ENCODE measurements at regions not wholly inside any gene's neighbourhood (a gene's known extent, or its start where the extent isn't known, plus 50 kb on each side); places are given as distances from the start of the nearest gene placed in this dataset.

- Histone ChIP-seq H3K27ac (ENCODE audit: low read depth in 2 of 2, low read length in 1 of 2) (no peak overlapping the region), H3K9ac (no peak overlapping the region), H3K36me3 (replicated peaks in 1 of 2; ENCODE audit: control insufficient read depth in 1 of 2, insufficient read depth in 2 of 2, low read length in 1 of 2) (no peaks in the 10 kb centered on the region), H3K4me1 (ENCODE audit: control insufficient read depth in 1 of 2, insufficient read depth in 2 of 2, low read depth in 1 of 2, low read length in 1 of 2) (no peaks in the 10 kb centered on the region), H3K79me2 (ENCODE audit: insufficient read depth) (no peaks in the 10 kb centered on the region), H3K4me2 (no peak overlapping the region), H2AFZ (ENCODE audit: low read depth) (no peak overlapping the region), H3K9me2 (no peaks in the 10 kb centered on the region), H3K4me3 (ENCODE audit: low read depth in 2 of 2, low read length in 1 of 2) (no peak overlapping the region), H3K27me3 (ENCODE audit: insufficient read depth) (no peaks in the 10 kb centered on the region), H4K20me1 (ENCODE audit: insufficient read depth) (no peaks in the 10 kb centered on the region), H3K9me3 (no peaks in the 10 kb centered on the region), H3F3A (replicated peaks; ENCODE audit: insufficient read depth) (no peaks in the 10 kb centered on the region)
- CTCF ChIA-PET: interaction anchor here (0.8 kb wide), 1 partner anchor 329 kb away, joined by 3 read pairs; no protein-coding TSS in a partner anchor
- no peak for TF ChIP-seq IRF3 (IDR thresholded peaks at IDR 0.05; ENCODE audit: low read depth, low read length)
- TF ChIP-seq REST (IDR thresholded peaks at IDR 0.05; ENCODE audit: low read depth, low read length): no peak
- TF ChIP-seq, protein P1, sequence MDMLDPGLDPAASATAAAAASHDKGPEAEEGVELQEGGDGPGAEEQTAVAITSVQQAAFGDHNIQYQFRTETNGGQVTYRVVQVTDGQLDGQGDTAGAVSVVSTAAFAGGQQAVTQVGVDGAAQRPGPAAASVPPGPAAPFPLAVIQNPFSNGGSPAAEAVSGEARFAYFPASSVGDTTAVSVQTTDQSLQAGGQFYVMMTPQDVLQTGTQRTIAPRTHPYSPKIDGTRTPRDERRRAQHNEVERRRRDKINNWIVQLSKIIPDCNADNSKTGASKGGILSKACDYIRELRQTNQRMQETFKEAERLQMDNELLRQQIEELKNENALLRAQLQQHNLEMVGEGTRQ (IDR thresholded peaks at IDR 0.05; ENCODE audit: borderline replicate concordance, low read depth, low read length): no peak
- POLR2A ChIA-PET: no interaction called here
- WGBS (ENCODE audit: low lambda C conversion rate): 43% methylated on average over 6 of the region's 6 CpGs
- DNase-seq: no peak
Measured at GRCh38 chr6:150486048-150486447, 113.6 kb upstream of the PLEKHG1 start.

GRCh38 chr6:150490586-150490985 lies 109.1 kb upstream of the PLEKHG1 start:
- H4K20me1 ChIP-seq (ENCODE audit: insufficient read depth): no peaks in the 10 kb centered on the region
- H2AFZ ChIP-seq (ENCODE audit: low read depth): no peak overlapping the region
- H3K4me3 ChIP-seq (ENCODE audit: low read depth in 2 of 2, low read length in 1 of 2): no peak overlapping the region
- H3K9me3 ChIP-seq: no peaks in the 10 kb centered on the region
- ChIA-PET POLR2A (no interaction called here), CTCF (no interaction called here)
- TF ChIP-seq RFX5 (IDR thresholded peaks at IDR 0.05; ENCODE audit: low read length) (no peak), MAX (IDR thresholded peaks at IDR 0.05; ENCODE audit: low read depth) (no peak), RXRA (IDR thresholded peaks at IDR 0.05; ENCODE audit: borderline replicate concordance, low read depth) (no peak), YY1 (IDR thresholded peaks at IDR 0.05; ENCODE audit: low read depth) (no peak), IRF3 (IDR thresholded peaks at IDR 0.05; ENCODE audit: low read depth, low read length) (no peak), POLR2AphosphoS5 (IDR thresholded peaks at IDR 0.05; ENCODE audit: low read depth, low read length) (no peak), FOXM1 (IDR thresholded peaks at IDR 0.05; ENCODE audit: low read depth) (no peak), TAF1 (IDR thresholded peaks at IDR 0.05; ENCODE audit: borderline replicate concordance, low read depth, low read length) (no peak)
- TF ChIP-seq, protein P2, sequence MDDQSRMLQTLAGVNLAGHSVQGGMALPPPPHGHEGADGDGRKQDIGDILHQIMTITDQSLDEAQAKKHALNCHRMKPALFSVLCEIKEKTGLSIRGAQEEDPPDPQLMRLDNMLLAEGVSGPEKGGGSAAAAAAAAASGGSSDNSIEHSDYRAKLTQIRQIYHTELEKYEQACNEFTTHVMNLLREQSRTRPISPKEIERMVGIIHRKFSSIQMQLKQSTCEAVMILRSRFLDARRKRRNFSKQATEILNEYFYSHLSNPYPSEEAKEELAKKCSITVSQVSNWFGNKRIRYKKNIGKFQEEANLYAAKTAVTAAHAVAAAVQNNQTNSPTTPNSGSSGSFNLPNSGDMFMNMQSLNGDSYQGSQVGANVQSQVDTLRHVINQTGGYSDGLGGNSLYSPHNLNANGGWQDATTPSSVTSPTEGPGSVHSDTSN (IDR thresholded peaks at IDR 0.05): no peak
- H3K36me3 ChIP-seq (replicated peaks in 1 of 2; ENCODE audit: control insufficient read depth in 1 of 2, insufficient read depth in 2 of 2, low read length in 1 of 2): no peaks in the 10 kb centered on the region
- no peak for DNase-seq
- H3K9me2 ChIP-seq: no peaks in the 10 kb centered on the region
- H3K27me3 ChIP-seq (ENCODE audit: insufficient read depth): no peaks in the 10 kb centered on the region
- H3K4me2 ChIP-seq: no peak overlapping the region
- no peaks in the 10 kb centered on the region for H3K79me2 ChIP-seq (ENCODE audit: insufficient read depth)
- H3K9ac ChIP-seq: no peak overlapping the region
- H3K4me1 ChIP-seq (ENCODE audit: control insufficient read depth in 1 of 2, insufficient read depth in 2 of 2, low read depth in 1 of 2, low read length in 1 of 2): no peaks in the 10 kb centered on the region
- WGBS (ENCODE audit: low lambda C conversion rate): 17% methylated on average over 4 of the region's 6 CpGs
- H3K27ac ChIP-seq (ENCODE audit: low read depth in 2 of 2, low read length in 1 of 2): no peak overlapping the region
- no peaks in the 10 kb centered on the region for H3F3A ChIP-seq (replicated peaks; ENCODE audit: insufficient read depth)

All from SK-N-SH (cell line).